ENCODE measurements at regions not wholly inside any gene's neighbourhood (a gene's known extent, or its start where the extent isn't known, plus 50 kb on each side); places are given as distances from the start of the nearest gene placed in this dataset.
A peak's percentile ranks its signal among the peaks of the same experiment; 100 is the strongest.

DNA sequence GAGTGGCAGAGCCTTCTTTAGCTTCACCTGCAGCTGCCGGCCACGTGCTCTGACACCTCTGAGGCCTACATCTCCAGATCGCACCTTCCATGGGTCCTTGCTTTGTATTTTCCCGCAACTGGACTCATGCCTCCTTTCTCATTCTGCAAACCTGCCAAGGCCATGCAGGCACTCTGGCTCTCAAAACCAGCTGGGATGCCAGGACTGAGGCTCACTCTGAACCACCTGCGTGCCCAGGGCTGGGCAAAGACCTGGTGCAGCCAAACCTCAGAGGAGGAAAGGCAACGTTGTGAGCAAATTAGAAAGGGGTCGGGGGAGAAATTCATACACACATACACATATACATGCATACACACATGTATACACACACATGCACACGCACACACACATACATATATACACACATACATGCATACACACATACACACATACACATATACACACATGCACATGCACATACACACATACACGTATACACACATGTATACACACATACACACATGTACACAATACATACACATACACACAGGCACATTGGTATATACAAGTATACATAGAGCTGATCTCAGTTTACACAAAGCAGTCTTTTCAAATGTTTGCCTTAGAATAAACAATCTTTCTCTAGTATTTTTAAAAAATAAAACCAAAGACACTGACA, 125.2 kb downstream of the RTP5 start:
- H3K4me3 Mint-ChIP-seq, result no peak overlapping the region
- no peaks in the 10 kb centered on the region for H3K4me1 Mint-ChIP-seq
- no peaks in the 10 kb centered on the region for H3K36me3 Mint-ChIP-seq (ENCODE audit: low read depth)
- H3K27me3 Mint-ChIP-seq (ENCODE audit: low read depth), result no peaks in the 10 kb centered on the region
- H3K9me3 Mint-ChIP-seq, result no peaks in the 10 kb centered on the region
- TF ChIP-seq, protein P1, sequence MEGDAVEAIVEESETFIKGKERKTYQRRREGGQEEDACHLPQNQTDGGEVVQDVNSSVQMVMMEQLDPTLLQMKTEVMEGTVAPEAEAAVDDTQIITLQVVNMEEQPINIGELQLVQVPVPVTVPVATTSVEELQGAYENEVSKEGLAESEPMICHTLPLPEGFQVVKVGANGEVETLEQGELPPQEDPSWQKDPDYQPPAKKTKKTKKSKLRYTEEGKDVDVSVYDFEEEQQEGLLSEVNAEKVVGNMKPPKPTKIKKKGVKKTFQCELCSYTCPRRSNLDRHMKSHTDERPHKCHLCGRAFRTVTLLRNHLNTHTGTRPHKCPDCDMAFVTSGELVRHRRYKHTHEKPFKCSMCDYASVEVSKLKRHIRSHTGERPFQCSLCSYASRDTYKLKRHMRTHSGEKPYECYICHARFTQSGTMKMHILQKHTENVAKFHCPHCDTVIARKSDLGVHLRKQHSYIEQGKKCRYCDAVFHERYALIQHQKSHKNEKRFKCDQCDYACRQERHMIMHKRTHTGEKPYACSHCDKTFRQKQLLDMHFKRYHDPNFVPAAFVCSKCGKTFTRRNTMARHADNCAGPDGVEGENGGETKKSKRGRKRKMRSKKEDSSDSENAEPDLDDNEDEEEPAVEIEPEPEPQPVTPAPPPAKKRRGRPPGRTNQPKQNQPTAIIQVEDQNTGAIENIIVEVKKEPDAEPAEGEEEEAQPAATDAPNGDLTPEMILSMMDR (IDR thresholded peaks at IDR 0.05; ENCODE audit: unreplicated experiment in 3 of 3), result no peak
- H3K27ac Mint-ChIP-seq, result no peak overlapping the region

DNA sequence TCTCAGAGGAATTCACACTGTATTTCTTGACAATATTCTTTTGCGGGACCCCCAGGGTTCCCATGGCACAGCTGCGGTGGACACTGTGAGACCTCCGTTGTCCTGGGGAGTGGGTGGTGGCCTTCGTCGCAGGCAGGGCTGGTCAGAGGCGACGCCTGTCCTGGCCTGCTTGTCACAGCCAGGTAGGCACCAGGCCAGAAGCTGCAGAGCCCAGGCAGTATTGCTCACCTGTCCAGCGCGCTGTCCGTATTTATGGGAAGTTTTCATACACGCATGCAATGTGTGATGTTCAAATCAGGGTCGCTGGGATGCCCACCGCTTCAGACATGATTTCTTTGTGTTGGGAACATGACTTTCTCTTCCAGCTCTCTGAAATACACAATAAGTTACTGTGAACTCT, 126.6 kb downstream of the RTP5 start:
- Mint-ChIP-seq H3K4me1 (no peaks in the 10 kb centered on the region), H3K27me3 (ENCODE audit: low read depth) (no peaks in the 10 kb centered on the region), H3K4me3 (no peak overlapping the region), H3K9me3 (no peaks in the 10 kb centered on the region), H3K36me3 (ENCODE audit: low read depth) (no peaks in the 10 kb centered on the region), H3K27ac (no peak overlapping the region)
- TF ChIP-seq, protein P1 (IDR thresholded peaks at IDR 0.05; ENCODE audit: unreplicated experiment in 3 of 3), result no peak

DNA sequence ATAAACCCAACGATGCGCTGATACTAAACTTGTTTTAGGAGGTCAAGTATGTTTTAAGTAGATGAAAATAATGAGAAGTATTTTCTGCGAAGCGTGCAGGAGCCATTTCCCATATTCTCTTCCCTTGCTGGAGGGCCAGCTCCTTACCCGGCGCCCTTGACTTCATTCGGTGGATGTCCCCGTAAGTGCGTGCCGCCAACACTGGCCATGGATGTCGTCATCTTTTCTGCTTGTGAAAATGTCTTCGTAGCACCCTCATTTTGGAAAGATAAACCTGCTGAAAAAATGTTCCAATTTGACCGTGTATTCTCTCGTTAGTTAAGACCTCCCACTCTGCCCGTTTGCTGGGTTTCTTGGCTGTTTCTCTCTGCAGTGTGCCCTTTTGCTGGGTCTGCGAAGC, 127.5 kb downstream of the RTP5 start:
- H3K27ac Mint-ChIP-seq, result no peak overlapping the region
- H3K4me3 Mint-ChIP-seq, result no peak overlapping the region
- H3K27me3 Mint-ChIP-seq (ENCODE audit: low read depth), result no peaks in the 10 kb centered on the region
- H3K4me1 Mint-ChIP-seq, result no peaks in the 10 kb centered on the region
- H3K9me3 Mint-ChIP-seq, result no peaks in the 10 kb centered on the region
- H3K36me3 Mint-ChIP-seq (ENCODE audit: low read depth), result no peaks in the 10 kb centered on the region
- TF ChIP-seq, protein P1 (IDR thresholded peaks at IDR 0.05; ENCODE audit: unreplicated experiment in 3 of 3), result no peak

DNA sequence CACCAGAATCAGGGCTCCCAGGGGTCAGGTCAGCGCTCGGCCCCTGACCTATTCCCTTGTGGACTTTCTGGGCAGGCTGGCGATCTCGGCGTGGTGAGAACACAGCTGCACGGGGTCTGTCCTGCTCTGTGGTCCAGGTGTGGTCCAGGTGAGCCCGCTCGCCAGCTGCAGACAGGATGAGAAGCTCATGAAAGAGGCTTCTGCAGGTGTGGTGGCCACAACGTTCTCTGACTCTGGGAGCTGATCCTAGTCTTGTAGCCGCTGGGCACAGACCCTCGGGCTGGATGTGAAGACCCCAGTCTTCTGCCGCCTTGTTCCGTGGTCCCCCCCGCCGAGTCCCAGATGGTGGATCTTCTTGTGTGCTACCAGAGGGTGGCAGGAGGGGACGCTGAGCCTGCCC, 129.7 kb downstream of the RTP5 start:
- Mint-ChIP-seq H3K27ac (no peak overlapping the region), H3K27me3 (ENCODE audit: low read depth) (peaks cover 4% of the 10 kb centered on the region), H3K36me3 (ENCODE audit: low read depth) (no peaks in the 10 kb centered on the region), H3K4me3 (no peak overlapping the region), H3K9me3 (no peaks in the 10 kb centered on the region), H3K4me1 (no peaks in the 10 kb centered on the region)
- TF ChIP-seq, protein P1 (IDR thresholded peaks at IDR 0.05; ENCODE audit: unreplicated experiment in 3 of 3), result no peak

DNA sequence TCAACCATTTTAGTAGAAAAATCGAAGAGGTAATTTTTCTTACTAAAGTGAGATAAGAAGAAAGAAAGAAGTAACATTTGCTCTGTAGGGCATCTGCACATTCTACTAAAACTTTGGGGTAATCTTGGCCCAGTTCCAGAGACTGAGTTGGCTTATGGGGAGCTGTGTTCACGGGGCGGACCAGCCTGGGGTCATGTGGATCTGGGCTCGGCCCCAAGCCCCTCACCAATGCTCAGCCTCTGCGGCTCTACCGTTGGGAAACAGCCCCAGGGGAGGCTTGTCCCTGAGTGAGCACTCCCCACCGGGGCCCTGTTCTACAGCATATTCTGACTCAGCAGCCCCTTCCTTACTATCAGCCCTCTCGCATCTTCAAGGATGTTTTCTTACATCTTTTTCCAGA, 132.3 kb downstream of the RTP5 start:
- Mint-ChIP-seq H3K27ac (no peak overlapping the region), H3K36me3 (ENCODE audit: low read depth) (peaks cover 6% of the 10 kb centered on the region), H3K4me3 (no peak overlapping the region), H3K4me1 (no peaks in the 10 kb centered on the region), H3K9me3 (no peaks in the 10 kb centered on the region), H3K27me3 (ENCODE audit: low read depth) (peaks cover 9% of the 10 kb centered on the region)
- TF ChIP-seq, protein P1 (IDR thresholded peaks at IDR 0.05; ENCODE audit: unreplicated experiment in 3 of 3), result no peak

DNA sequence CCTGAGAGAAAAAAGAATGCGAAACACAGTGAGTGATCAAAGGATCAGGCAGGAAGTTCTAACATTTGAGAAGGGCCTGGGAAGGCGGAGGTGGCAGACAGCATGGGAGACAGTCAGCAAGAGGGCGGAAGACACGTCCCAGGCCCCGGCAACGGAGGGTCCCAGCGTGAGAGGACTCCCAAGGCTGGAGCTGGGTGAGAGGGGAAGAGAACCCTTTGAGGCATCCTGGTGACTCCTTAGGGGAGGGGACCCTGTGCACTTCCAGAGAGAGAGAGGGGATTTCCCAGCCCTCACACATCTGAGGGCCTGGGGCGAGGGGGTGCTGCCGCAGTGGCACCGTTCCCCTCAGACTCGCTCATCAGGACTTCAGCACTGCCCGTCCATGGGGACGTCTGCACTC, 133.4 kb downstream of the RTP5 start:
- H3K36me3 Mint-ChIP-seq (ENCODE audit: low read depth), result peaks cover 6% of the 10 kb centered on the region
- TF ChIP-seq, protein P1 (IDR thresholded peaks at IDR 0.05; ENCODE audit: unreplicated experiment in 3 of 3), result no peak
- peaks cover 9% of the 10 kb centered on the region for H3K27me3 Mint-ChIP-seq (ENCODE audit: low read depth)
- no peaks in the 10 kb centered on the region for H3K4me1 Mint-ChIP-seq
- peak overlapping the region in 2 of 3 experiments; percentile 1 to 32 for H3K27ac Mint-ChIP-seq
- H3K9me3 Mint-ChIP-seq, result no peaks in the 10 kb centered on the region
- no peak overlapping the region for H3K4me3 Mint-ChIP-seq
